Kidney (tissue), 13 donors: ENCODE measurements at regions not wholly inside any gene's neighbourhood (a gene's known extent, or its start where the extent isn't known, plus 50 kb on each side); places are given as distances from the start of the nearest gene placed in this dataset.

ENCODE experiments used
- DNase-seq, 5 donors: peaks; one replicate each; pipeline ENCODE4 v3.0.0-alpha.2; 2013 to 2020
- FAIRE-seq: peaks from 2 replicates; lab custom pipeline; 2012; peaks lifted over from hg19 to GRCh38; lab: Jason Lieb, UNC
- H3K27ac ChIP-seq, 2 donors: one replicate each; pipeline ENCODE4 v1.7.0; 2013; ENCODE audit warnings: low read depth in 2 of 2, low read length in 2 of 2, inconsistent platforms in 1 of 2
- H3K27me3 ChIP-seq: one replicate; pipeline ENCODE4 v1.7.1; 2013; ENCODE audit warnings: low read length, inconsistent platforms; ENCODE audit not compliant: control insufficient read depth, insufficient read depth
- H3K36me3 ChIP-seq, 3 donors: one replicate each; pipeline versions ENCODE4 v1.7.0 to v1.7.1; 2013; ENCODE audit warnings: low read length in 3 of 3, control low read depth in 1 of 3, inconsistent platforms in 1 of 3; ENCODE audit not compliant: insufficient read depth in 3 of 3, control insufficient read depth in 2 of 3
- H3K4me1 ChIP-seq, 3 donors: one replicate each; pipeline versions ENCODE4 v1.7.0 to v1.7.1; 2013; ENCODE audit warnings: low read length in 3 of 3, inconsistent platforms in 1 of 3, low read depth in 1 of 3; ENCODE audit not compliant: control insufficient read depth in 2 of 3, insufficient read depth in 2 of 3
- H3K4me3 ChIP-seq, 3 donors: one replicate each; pipeline versions ENCODE4 v1.7.0 to v1.8.1; 2013; ENCODE audit warnings: low read length in 3 of 3, control low read depth in 1 of 3, inconsistent platforms in 1 of 3
- H3K9ac ChIP-seq, 3 donors: one replicate each; pipeline versions ENCODE4 v1.7.0 to v1.7.1; 2013; ENCODE audit warnings: low read length in 3 of 3, control low read depth in 1 of 3, inconsistent platforms in 1 of 3
- H3K9me3 ChIP-seq, 3 donors: one replicate each; pipeline versions ENCODE4 v1.7.0 to v1.7.1; 2013; ENCODE audit warnings: low read length in 3 of 3, control low read depth in 1 of 3, inconsistent platforms in 1 of 3; ENCODE audit not compliant: control insufficient read depth in 2 of 3, insufficient read depth in 1 of 3
- intact Hi-C: fragments of 100-400 bp; cut with DNase I; formaldehyde crosslinking; loops from one replicate; pipeline ENCODE4 v1.11.1; 2022
- TF ChIP-seq, protein P1 (sequence below): IDR thresholded peaks from 3 replicates; pipeline ENCODE4 v1.5.1; 2012; ENCODE audit warnings: mild to moderate bottlenecking, moderate library complexity, borderline replicate concordance; ENCODE audit not compliant: insufficient read depth; ENCODE audit errors: extremely low read depth
- donor health status: control.
- donor health status: control.
- donor health status: control.
- donor health status: control.
- donor health status: control.
- donor health status: DM: yes; HTN: yes; CAD: no.
- donor health status: Normal renal cell carcinoma (clear cell type).

DNA sequence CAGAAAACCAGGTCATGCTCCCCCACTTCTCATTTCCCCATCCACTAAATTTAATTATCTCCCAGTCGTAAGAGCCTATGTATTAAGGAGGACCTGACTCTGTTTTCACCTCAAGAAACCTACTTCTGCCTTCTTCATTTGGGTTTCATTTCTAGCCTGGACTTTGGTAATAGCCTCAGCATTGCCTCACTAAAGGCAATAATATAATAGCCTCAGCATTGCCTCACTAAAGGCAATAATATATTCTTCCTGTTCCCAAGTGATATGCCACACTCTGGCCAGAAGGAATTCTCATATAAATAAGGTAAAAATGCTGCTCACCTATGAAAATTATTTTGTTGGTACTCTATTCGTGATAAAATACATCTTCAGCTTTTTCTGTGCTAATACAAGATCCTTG lies 993.9 kb downstream of the EFNB2 start:
- H3K27me3 ChIP-seq = no peaks in the 10 kb centered on the region
- H3K9ac ChIP-seq = no peak overlapping the region
- TF ChIP-seq, protein P1, sequence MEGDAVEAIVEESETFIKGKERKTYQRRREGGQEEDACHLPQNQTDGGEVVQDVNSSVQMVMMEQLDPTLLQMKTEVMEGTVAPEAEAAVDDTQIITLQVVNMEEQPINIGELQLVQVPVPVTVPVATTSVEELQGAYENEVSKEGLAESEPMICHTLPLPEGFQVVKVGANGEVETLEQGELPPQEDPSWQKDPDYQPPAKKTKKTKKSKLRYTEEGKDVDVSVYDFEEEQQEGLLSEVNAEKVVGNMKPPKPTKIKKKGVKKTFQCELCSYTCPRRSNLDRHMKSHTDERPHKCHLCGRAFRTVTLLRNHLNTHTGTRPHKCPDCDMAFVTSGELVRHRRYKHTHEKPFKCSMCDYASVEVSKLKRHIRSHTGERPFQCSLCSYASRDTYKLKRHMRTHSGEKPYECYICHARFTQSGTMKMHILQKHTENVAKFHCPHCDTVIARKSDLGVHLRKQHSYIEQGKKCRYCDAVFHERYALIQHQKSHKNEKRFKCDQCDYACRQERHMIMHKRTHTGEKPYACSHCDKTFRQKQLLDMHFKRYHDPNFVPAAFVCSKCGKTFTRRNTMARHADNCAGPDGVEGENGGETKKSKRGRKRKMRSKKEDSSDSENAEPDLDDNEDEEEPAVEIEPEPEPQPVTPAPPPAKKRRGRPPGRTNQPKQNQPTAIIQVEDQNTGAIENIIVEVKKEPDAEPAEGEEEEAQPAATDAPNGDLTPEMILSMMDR = no peak
- no peak for FAIRE-seq
- H3K36me3 ChIP-seq = no peaks in the 10 kb centered on the region
- intact Hi-C loops = no loop called here
- no peak for DNase-seq
- no peaks in the 10 kb centered on the region for H3K9me3 ChIP-seq
- peaks cover 0 to 4% (median 0%) of the 10 kb centered on the region in 3 donors for H3K4me1 ChIP-seq
- no peak overlapping the region for H3K27ac ChIP-seq
- no peak overlapping the region for H3K4me3 ChIP-seq

- peak in 3 of 5 donors; percentile 33 to 52 (median 46) for DNase-seq
- Histone ChIP-seq H3K36me3 (no peaks in the 10 kb centered on the region), H3K27me3 (no peaks in the 10 kb centered on the region), H3K9me3 (no peaks in the 10 kb centered on the region), H3K9ac (no peak overlapping the region), H3K4me1 (peaks cover 0 to 4% (median 0%) of the 10 kb centered on the region in 3 donors), H3K27ac (no peak overlapping the region), H3K4me3 (peak overlapping the region in 1 of 3 donors; percentile 36)
- TF ChIP-seq, protein P1 = no peak
- no peak for FAIRE-seq
- intact Hi-C loops = no loop called here
These were observed 997.1 kb downstream of the EFNB2 start for GRCh38 chr13:105538346-105538745.

- DNase-seq = no peak
- H3K4me1 ChIP-seq = peaks cover 0 to 4% (median 0%) of the 10 kb centered on the region in 3 donors
- intact Hi-C loops = no loop called here
- no peaks in the 10 kb centered on the region for H3K36me3 ChIP-seq
- no peaks in the 10 kb centered on the region for H3K27me3 ChIP-seq
- H3K27ac ChIP-seq = no peak overlapping the region
- no peak overlapping the region for H3K9ac ChIP-seq
- FAIRE-seq = peak; percentile 72
- TF ChIP-seq, protein P1 = no peak
- H3K9me3 ChIP-seq = no peaks in the 10 kb centered on the region
- no peak overlapping the region for H3K4me3 ChIP-seq
These were observed 998.3 kb downstream of the EFNB2 start for GRCh38 chr13:105537113-105537512.

GRCh38 chr13:105530468-105530867 lies 1005.0 kb downstream of the EFNB2 start:
- intact Hi-C loops = no loop called here
- H3K27me3 ChIP-seq = no peaks in the 10 kb centered on the region
- FAIRE-seq (peak; percentile 33), DNase-seq (no peak)
- no peaks in the 10 kb centered on the region for H3K4me1 ChIP-seq
- no peak overlapping the region for H3K9ac ChIP-seq
- H3K4me3 ChIP-seq = no peak overlapping the region
- H3K36me3 ChIP-seq = no peaks in the 10 kb centered on the region
- H3K27ac ChIP-seq = no peak overlapping the region
- no peaks in the 10 kb centered on the region for H3K9me3 ChIP-seq
- TF ChIP-seq, protein P1 = no peak
